GM10248 (cell line): ENCODE measurements at regions not wholly inside any gene's neighbourhood (a gene's known extent, or its start where the extent isn't known, plus 50 kb on each side); places are given as distances from the start of the nearest gene placed in this dataset.

Source experiments
- CTCF ChIA-PET: fragments of 300-600 bp; sonication (Branson Sonifier 250); formaldehyde crosslinking; extraction: SDS; loops from one replicate; lab custom pipeline; 2021; ENCODE audit warnings: antibody characterized with exemption; lab: Yijun Ruan, JAX
- POLR2A ChIA-PET: fragments of 350-650 bp; sonication (Branson Sonifier 250); formaldehyde crosslinking; extraction: SDS; loops from one replicate; lab custom pipeline; 2020; ENCODE audit warnings: antibody characterized with exemption; lab: Yijun Ruan, JAX
- DNase-seq: peaks from one replicate; pipeline ENCODE4 v3.0.0; 2012; ENCODE audit errors: extremely low spot score
- TF ChIP-seq, protein P1 (sequence below): IDR thresholded peaks from 2 replicates; pipeline ENCODE4 v1.5.1; 2012; ENCODE audit warnings: mild to moderate bottlenecking, low read depth; ENCODE audit errors: extremely low read depth, missing control alignments, control extremely low read depth

DNA sequence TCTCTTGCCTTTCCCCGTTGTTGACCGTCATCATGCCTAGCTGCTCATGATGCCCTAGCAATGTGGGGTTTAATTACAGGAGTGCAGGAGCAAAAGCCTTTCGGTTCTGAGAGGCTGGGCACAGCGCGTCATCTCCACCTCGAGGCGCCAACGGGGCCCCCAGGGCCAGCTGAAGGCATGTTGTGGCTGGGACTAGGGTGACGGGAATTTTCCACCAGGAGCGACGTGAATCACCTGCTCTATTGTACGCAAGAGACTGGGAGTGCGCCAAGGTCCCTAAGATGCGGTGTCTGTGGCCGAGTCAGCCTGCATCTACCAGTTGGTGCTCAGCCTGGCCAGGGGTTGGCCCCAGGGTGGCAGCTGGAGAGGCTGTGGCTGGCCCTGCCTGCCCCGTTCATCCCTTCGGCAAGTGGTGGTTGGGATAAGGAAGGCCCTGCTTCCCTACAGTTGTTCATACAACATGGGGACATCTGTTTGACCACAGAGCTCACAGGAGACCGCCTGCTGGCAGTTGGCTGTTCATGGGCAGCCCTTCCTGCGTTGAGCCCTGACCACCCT, 1175.6 kb downstream of the BRD1 start:
- no peak for DNase-seq
- ChIA-PET CTCF (interaction anchor here (1.2 kb wide), 1 partner anchor 14 kb away, joined by 4 read pairs; no protein-coding TSS in a partner anchor), POLR2A (no interaction called here)
- TF ChIP-seq, protein P1, sequence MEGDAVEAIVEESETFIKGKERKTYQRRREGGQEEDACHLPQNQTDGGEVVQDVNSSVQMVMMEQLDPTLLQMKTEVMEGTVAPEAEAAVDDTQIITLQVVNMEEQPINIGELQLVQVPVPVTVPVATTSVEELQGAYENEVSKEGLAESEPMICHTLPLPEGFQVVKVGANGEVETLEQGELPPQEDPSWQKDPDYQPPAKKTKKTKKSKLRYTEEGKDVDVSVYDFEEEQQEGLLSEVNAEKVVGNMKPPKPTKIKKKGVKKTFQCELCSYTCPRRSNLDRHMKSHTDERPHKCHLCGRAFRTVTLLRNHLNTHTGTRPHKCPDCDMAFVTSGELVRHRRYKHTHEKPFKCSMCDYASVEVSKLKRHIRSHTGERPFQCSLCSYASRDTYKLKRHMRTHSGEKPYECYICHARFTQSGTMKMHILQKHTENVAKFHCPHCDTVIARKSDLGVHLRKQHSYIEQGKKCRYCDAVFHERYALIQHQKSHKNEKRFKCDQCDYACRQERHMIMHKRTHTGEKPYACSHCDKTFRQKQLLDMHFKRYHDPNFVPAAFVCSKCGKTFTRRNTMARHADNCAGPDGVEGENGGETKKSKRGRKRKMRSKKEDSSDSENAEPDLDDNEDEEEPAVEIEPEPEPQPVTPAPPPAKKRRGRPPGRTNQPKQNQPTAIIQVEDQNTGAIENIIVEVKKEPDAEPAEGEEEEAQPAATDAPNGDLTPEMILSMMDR, result no peak

- ChIA-PET CTCF (no interaction called here), POLR2A (no interaction called here)
- DNase-seq, result no peak
- TF ChIP-seq, protein P1, result no peak
Measured at GRCh38 chr22:48651036-48651890, 1176.4 kb downstream of the BRD1 start.

GRCh38 chr22:48650323-48651035, 1177.2 kb downstream of the BRD1 start:
- no peak for DNase-seq
- ChIA-PET CTCF (no interaction called here), POLR2A (no interaction called here)
- TF ChIP-seq, protein P1, result no peak

GRCh38 chr22:48649466-48649865, 1178.2 kb downstream of the BRD1 start:
- CTCF ChIA-PET, result no interaction called here

GRCh38 chr22:48649031-48649430, 1178.6 kb downstream of the BRD1 start:
- no peak for DNase-seq
- TF ChIP-seq, protein P1, result no peak
- POLR2A ChIA-PET, result no interaction called here
- CTCF ChIA-PET, result no interaction called here

More at GRCh38 chr22:48649466-48649865, 1178.2 kb downstream of the BRD1 start:
- POLR2A ChIA-PET, result no interaction called here
- DNase-seq, result no peak
- TF ChIP-seq, protein P1, result no peak
